ENCODE measurements at regions not wholly inside any gene's neighbourhood (a gene's known extent, or its start where the extent isn't known, plus 50 kb on each side); places are given as distances from the start of the nearest gene placed in this dataset.

DNA sequence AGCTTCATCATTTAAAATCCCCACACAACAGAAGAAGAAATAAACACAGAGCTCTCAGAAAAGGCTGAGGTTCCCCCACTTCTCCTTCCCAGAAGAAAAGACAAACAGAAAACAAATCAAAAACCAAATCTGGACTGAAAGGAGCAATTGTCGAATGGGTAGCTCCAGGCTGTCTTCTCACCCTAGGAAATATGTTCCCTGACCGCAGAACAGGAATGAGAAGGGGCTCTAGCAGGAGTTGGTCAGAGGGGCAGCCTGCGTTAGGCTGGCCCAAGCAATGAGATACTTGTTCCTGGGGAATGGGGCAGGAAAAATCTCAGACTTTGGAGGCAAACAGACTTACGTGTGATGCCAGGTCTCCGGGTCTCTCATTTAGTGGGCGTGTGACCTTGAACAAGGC lies 562.6 kb upstream of the CADM1 start (continued):
- TF ChIP-seq ZNF629 (CRISPR knock-in tag; conservative IDR thresholded peaks at IDR 0.05), result no peak

DNA sequence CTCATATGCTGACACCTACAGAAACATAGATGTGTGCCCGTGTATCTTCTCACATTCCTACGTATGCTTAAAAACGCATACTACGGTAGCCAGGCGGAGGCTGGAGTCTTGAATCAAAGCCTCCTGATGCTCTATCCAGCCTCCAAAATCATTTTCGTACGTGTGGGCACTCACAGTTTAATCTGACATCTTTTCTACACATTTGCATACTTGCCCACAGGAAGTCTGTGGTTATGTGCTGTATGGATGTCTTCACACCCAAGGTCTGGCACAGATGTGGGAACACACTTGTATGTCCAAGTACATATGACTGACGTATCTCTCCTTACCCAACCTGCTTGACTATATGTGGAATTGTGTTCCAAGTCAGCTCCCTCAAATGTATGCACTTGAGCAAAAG lies 561.8 kb upstream of the CADM1 start:
- ATAC-seq (no peak), FAIRE-seq (no peak), DNase-seq (ENCODE audit: low spot score) (no peak)
- Histone ChIP-seq H3K27ac (ENCODE audit: extremely low read length, insufficient read depth, low read length) (no peak overlapping the region), H3K9ac (ENCODE audit: insufficient read depth, low read depth, low read length) (no peak overlapping the region), H3K4me2 (ENCODE audit: low read depth, low read length) (no peak overlapping the region), H3K4me1 (ENCODE audit: insufficient read depth, low read length) (no peaks in the 10 kb centered on the region), H3K4me3 (replicated peaks in 1 of 3; ENCODE audit: insufficient read depth in 1 of 3, low read depth in 2 of 3, low read length in 3 of 3) (no peak overlapping the region), H3K27me3 (ENCODE audit: control insufficient read depth in 1 of 2, insufficient read depth in 2 of 2, low read length in 2 of 2) (peaks cover 2 to 25% of the 10 kb centered on the region in 2 experiments; a peak in 2 of 5 replicates), H3K9me3 (ENCODE audit: low read length) (no peaks in the 10 kb centered on the region), H3K79me2 (ENCODE audit: insufficient read depth, low read length) (no peaks in the 10 kb centered on the region), H2AFZ (ENCODE audit: low read length) (no peak overlapping the region), H4K20me1 (ENCODE audit: insufficient read depth, low read length) (no peaks in the 10 kb centered on the region), H3K36me3 (replicated peaks in 1 of 2; ENCODE audit: control insufficient read depth in 1 of 2, insufficient read depth in 2 of 2, low read length in 2 of 2) (no peaks in the 10 kb centered on the region)
- intact Hi-C loops (cut with micrococcal nuclease; ENCODE audit: unreplicated experiment), result no loop called here
- BruUV-seq (replicated peaks), result no TSS peak
- WGBS (ENCODE audit: low lambda C conversion rate), result 38% methylated on average over 8 of the region's 8 CpGs
- in situ Hi-C loops (cut with HindIII; ENCODE audit: extremely low pct_ligation_motif_present, low pct_unique_long_range_greater_than_20kb), result no loop called here
- ChIA-PET POLR2A (no interaction called here), CTCF (ENCODE audit: low intra/inter-chr PET ratio, low total read pairs) (no interaction called here)
- no peak for TF ChIP-seq MTA1 (CRISPR knock-in tag; IDR thresholded peaks at IDR 0.05; ENCODE audit: borderline replicate concordance)
- TF ChIP-seq, protein P1, sequence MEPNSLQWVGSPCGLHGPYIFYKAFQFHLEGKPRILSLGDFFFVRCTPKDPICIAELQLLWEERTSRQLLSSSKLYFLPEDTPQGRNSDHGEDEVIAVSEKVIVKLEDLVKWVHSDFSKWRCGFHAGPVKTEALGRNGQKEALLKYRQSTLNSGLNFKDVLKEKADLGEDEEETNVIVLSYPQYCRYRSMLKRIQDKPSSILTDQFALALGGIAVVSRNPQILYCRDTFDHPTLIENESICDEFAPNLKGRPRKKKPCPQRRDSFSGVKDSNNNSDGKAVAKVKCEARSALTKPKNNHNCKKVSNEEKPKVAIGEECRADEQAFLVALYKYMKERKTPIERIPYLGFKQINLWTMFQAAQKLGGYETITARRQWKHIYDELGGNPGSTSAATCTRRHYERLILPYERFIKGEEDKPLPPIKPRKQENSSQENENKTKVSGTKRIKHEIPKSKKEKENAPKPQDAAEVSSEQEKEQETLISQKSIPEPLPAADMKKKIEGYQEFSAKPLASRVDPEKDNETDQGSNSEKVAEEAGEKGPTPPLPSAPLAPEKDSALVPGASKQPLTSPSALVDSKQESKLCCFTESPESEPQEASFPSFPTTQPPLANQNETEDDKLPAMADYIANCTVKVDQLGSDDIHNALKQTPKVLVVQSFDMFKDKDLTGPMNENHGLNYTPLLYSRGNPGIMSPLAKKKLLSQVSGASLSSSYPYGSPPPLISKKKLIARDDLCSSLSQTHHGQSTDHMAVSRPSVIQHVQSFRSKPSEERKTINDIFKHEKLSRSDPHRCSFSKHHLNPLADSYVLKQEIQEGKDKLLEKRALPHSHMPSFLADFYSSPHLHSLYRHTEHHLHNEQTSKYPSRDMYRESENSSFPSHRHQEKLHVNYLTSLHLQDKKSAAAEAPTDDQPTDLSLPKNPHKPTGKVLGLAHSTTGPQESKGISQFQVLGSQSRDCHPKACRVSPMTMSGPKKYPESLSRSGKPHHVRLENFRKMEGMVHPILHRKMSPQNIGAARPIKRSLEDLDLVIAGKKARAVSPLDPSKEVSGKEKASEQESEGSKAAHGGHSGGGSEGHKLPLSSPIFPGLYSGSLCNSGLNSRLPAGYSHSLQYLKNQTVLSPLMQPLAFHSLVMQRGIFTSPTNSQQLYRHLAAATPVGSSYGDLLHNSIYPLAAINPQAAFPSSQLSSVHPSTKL (CRISPR knock-in tag; IDR thresholded peaks at IDR 0.05), result no peak
- TF ChIP-seq, protein P2, sequence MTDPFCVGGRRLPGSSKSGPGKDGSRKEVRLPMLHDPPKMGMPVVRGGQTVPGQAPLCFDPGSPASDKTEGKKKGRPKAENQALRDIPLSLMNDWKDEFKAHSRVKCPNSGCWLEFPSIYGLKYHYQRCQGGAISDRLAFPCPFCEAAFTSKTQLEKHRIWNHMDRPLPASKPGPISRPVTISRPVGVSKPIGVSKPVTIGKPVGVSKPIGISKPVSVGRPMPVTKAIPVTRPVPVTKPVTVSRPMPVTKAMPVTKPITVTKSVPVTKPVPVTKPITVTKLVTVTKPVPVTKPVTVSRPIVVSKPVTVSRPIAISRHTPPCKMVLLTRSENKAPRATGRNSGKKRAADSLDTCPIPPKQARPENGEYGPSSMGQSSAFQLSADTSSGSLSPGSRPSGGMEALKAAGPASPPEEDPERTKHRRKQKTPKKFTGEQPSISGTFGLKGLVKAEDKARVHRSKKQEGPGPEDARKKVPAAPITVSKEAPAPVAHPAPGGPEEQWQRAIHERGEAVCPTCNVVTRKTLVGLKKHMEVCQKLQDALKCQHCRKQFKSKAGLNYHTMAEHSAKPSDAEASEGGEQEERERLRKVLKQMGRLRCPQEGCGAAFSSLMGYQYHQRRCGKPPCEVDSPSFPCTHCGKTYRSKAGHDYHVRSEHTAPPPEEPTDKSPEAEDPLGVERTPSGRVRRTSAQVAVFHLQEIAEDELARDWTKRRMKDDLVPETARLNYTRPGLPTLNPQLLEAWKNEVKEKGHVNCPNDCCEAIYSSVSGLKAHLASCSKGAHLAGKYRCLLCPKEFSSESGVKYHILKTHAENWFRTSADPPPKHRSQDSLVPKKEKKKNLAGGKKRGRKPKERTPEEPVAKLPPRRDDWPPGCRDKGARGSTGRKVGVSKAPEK (CRISPR knock-in tag; IDR thresholded peaks at IDR 0.05; ENCODE audit: borderline replicate concordance), result no peak
- TF ChIP-seq ZNF10 (CRISPR knock-in tag; IDR thresholded peaks at IDR 0.05; ENCODE audit: borderline replicate concordance, low read depth), result no peak
- no peak for TF ChIP-seq NR2F2 (IDR thresholded peaks at IDR 0.05; ENCODE audit: borderline replicate concordance, low read depth)
- no peak for TF ChIP-seq PAX8 (CRISPR knock-in tag; IDR thresholded peaks at IDR 0.05; ENCODE audit: borderline replicate concordance)
- TF ChIP-seq HOXA5 (CRISPR knock-in tag; IDR thresholded peaks at IDR 0.05), result no peak
- no peak for TF ChIP-seq NFIC (IDR thresholded peaks at IDR 0.05; ENCODE audit: low read length)
- TF ChIP-seq SAFB2 (CRISPR knock-in tag; IDR thresholded peaks at IDR 0.05; ENCODE audit: borderline replicate concordance, low read depth), result no peak
- TF ChIP-seq RFX5 (IDR thresholded peaks at IDR 0.05; ENCODE audit: low read depth, low read length), result no peak

Measured in HepG2 (cell line).